ENCODE measurements at regions not wholly inside any gene's neighbourhood (a gene's known extent, or its start where the extent isn't known, plus 50 kb on each side); places are given as distances from the start of the nearest gene placed in this dataset.

GRCh38 chr6:3940703-3941102 is 91.5 kb downstream of the FAM50B start:
- no peaks in the 10 kb centered on the region for H3K9me3 ChIP-seq (ENCODE audit: insufficient read depth, low read length, severe bottlenecking)
- no peaks in the 10 kb centered on the region for H4K20me1 ChIP-seq (ENCODE audit: insufficient read depth, low read length)
- no peaks in the 10 kb centered on the region for H3K4me1 ChIP-seq (ENCODE audit: insufficient read depth, low read length)
- peaks cover 27% of the 10 kb centered on the region for H3K27me3 ChIP-seq (ENCODE audit: insufficient read depth, low read length, poor library complexity)
- H3K27ac ChIP-seq (ENCODE audit: low read length): no peak overlapping the region
- no peak overlapping the region for H2AFZ ChIP-seq (ENCODE audit: low read depth, low read length)
- H3K4me3 ChIP-seq (ENCODE audit: low read depth in 1 of 2, low read length in 2 of 2): no peak overlapping the region
- ATAC-seq (ENCODE audit: insufficient read depth, low read depth) (no peak), DNase-seq (no peak)
- H3K79me2 ChIP-seq (ENCODE audit: insufficient read depth, low read length): no peaks in the 10 kb centered on the region
- H3K36me3 ChIP-seq (ENCODE audit: insufficient read depth, low read length): no peaks in the 10 kb centered on the region
- H3K9ac ChIP-seq (ENCODE audit: low read depth, low read length): no peak overlapping the region
- no peak for TF ChIP-seq CTCF (IDR thresholded peaks at IDR 0.05; ENCODE audit: borderline replicate concordance, extremely low read depth, low read length, poor library complexity, severe bottlenecking)
- no peak for TF ChIP-seq EZH2 (IDR thresholded peaks at IDR 0.05; ENCODE audit: borderline replicate concordance, low read depth, low read length, severe bottlenecking)
- no peak overlapping the region for H3K4me2 ChIP-seq (ENCODE audit: insufficient read depth, low read length)

- Histone ChIP-seq H4K20me1 (ENCODE audit: insufficient read depth, low read length) (no peaks in the 10 kb centered on the region), H3K27me3 (ENCODE audit: insufficient read depth, low read length, poor library complexity) (peaks cover 24% of the 10 kb centered on the region), H2AFZ (ENCODE audit: low read depth, low read length) (no peak overlapping the region), H3K9me3 (ENCODE audit: insufficient read depth, low read length, severe bottlenecking) (no peaks in the 10 kb centered on the region), H3K4me2 (ENCODE audit: insufficient read depth, low read length) (no peak overlapping the region), H3K79me2 (ENCODE audit: insufficient read depth, low read length) (no peaks in the 10 kb centered on the region), H3K4me3 (ENCODE audit: low read depth in 1 of 2, low read length in 2 of 2) (no peak overlapping the region), H3K27ac (ENCODE audit: low read length) (no peak overlapping the region), H3K9ac (ENCODE audit: low read depth, low read length) (no peak overlapping the region), H3K36me3 (ENCODE audit: insufficient read depth, low read length) (no peaks in the 10 kb centered on the region), H3K4me1 (ENCODE audit: insufficient read depth, low read length) (no peaks in the 10 kb centered on the region)
- no peak for ATAC-seq (ENCODE audit: insufficient read depth, low read depth)
- no peak for TF ChIP-seq CTCF (IDR thresholded peaks at IDR 0.05; ENCODE audit: borderline replicate concordance, extremely low read depth, low read length, poor library complexity, severe bottlenecking)
- TF ChIP-seq EZH2 (IDR thresholded peaks at IDR 0.05; ENCODE audit: borderline replicate concordance, low read depth, low read length, severe bottlenecking): no peak
- no peak for DNase-seq
Measured at GRCh38 chr6:3943331-3943765, 94.2 kb downstream of the FAM50B start.

GRCh38 chr6:3944246-3944645 is 95.1 kb downstream of the FAM50B start:
- no peak overlapping the region for H3K4me2 ChIP-seq (ENCODE audit: insufficient read depth, low read length)
- no peak for DNase-seq
- no peak overlapping the region for H2AFZ ChIP-seq (ENCODE audit: low read depth, low read length)
- H3K4me3 ChIP-seq (ENCODE audit: low read depth in 1 of 2, low read length in 2 of 2): no peak overlapping the region
- peaks cover 21% of the 10 kb centered on the region for H3K27me3 ChIP-seq (ENCODE audit: insufficient read depth, low read length, poor library complexity)
- H3K4me1 ChIP-seq (ENCODE audit: insufficient read depth, low read length): no peaks in the 10 kb centered on the region
- no peak for TF ChIP-seq CTCF (IDR thresholded peaks at IDR 0.05; ENCODE audit: borderline replicate concordance, extremely low read depth, low read length, poor library complexity, severe bottlenecking)
- no peak for TF ChIP-seq EZH2 (IDR thresholded peaks at IDR 0.05; ENCODE audit: borderline replicate concordance, low read depth, low read length, severe bottlenecking)
- no peaks in the 10 kb centered on the region for H3K79me2 ChIP-seq (ENCODE audit: insufficient read depth, low read length)
- H3K36me3 ChIP-seq (ENCODE audit: insufficient read depth, low read length): no peaks in the 10 kb centered on the region
- ATAC-seq (ENCODE audit: insufficient read depth, low read depth): no peak
- H3K9ac ChIP-seq (ENCODE audit: low read depth, low read length): no peak overlapping the region
- no peak overlapping the region for H3K27ac ChIP-seq (ENCODE audit: low read length)
- no peaks in the 10 kb centered on the region for H4K20me1 ChIP-seq (ENCODE audit: insufficient read depth, low read length)
- H3K9me3 ChIP-seq (ENCODE audit: insufficient read depth, low read length, severe bottlenecking): no peaks in the 10 kb centered on the region

GRCh38 chr6:3946778-3947177 is 97.6 kb downstream of the FAM50B start:
- H3K79me2 ChIP-seq (ENCODE audit: insufficient read depth, low read length): no peaks in the 10 kb centered on the region
- no peak overlapping the region for H3K4me3 ChIP-seq (ENCODE audit: low read depth in 1 of 2, low read length in 2 of 2)
- H3K4me1 ChIP-seq (ENCODE audit: insufficient read depth, low read length): no peaks in the 10 kb centered on the region
- H3K4me2 ChIP-seq (ENCODE audit: insufficient read depth, low read length): no peak overlapping the region
- no peak for ATAC-seq (ENCODE audit: insufficient read depth, low read depth)
- TF ChIP-seq EZH2 (IDR thresholded peaks at IDR 0.05; ENCODE audit: borderline replicate concordance, low read depth, low read length, severe bottlenecking) (no peak), CTCF (IDR thresholded peaks at IDR 0.05; ENCODE audit: borderline replicate concordance, extremely low read depth, low read length, poor library complexity, severe bottlenecking) (no peak)
- H3K36me3 ChIP-seq (ENCODE audit: insufficient read depth, low read length): no peaks in the 10 kb centered on the region
- no peak overlapping the region for H3K9ac ChIP-seq (ENCODE audit: low read depth, low read length)
- no peak overlapping the region for H3K27ac ChIP-seq (ENCODE audit: low read length)
- no peaks in the 10 kb centered on the region for H4K20me1 ChIP-seq (ENCODE audit: insufficient read depth, low read length)
- no peaks in the 10 kb centered on the region for H3K9me3 ChIP-seq (ENCODE audit: insufficient read depth, low read length, severe bottlenecking)
- DNase-seq: no peak
- no peak overlapping the region for H2AFZ ChIP-seq (ENCODE audit: low read depth, low read length)
- peaks cover 11% of the 10 kb centered on the region for H3K27me3 ChIP-seq (ENCODE audit: insufficient read depth, low read length, poor library complexity)

Data from DND-41 (cell line).